ENCODE measurements at regions not wholly inside any gene's neighbourhood (a gene's known extent, or its start where the extent isn't known, plus 50 kb on each side); places are given as distances from the start of the nearest gene placed in this dataset.

- no peak overlapping the region for H3K4me3 ChIP-seq
- 58 to 91% (median 72%) methylated on average over 3 of the region's 3 CpGs for WGBS, 4 donors
- no peak for DNase-seq
- no peaks in the 10 kb centered on the region for H3K4me1 ChIP-seq (replicated peaks in 1 of 2)
- intact Hi-C loops (cut with DNase I): no loop called here
- no peaks in the 10 kb centered on the region for H3K27me3 ChIP-seq
- no peaks in the 10 kb centered on the region for H3K9me3 ChIP-seq (replicated peaks in 1 of 3)
- H3K27ac ChIP-seq: no peak overlapping the region
- TF ChIP-seq, protein P1, sequence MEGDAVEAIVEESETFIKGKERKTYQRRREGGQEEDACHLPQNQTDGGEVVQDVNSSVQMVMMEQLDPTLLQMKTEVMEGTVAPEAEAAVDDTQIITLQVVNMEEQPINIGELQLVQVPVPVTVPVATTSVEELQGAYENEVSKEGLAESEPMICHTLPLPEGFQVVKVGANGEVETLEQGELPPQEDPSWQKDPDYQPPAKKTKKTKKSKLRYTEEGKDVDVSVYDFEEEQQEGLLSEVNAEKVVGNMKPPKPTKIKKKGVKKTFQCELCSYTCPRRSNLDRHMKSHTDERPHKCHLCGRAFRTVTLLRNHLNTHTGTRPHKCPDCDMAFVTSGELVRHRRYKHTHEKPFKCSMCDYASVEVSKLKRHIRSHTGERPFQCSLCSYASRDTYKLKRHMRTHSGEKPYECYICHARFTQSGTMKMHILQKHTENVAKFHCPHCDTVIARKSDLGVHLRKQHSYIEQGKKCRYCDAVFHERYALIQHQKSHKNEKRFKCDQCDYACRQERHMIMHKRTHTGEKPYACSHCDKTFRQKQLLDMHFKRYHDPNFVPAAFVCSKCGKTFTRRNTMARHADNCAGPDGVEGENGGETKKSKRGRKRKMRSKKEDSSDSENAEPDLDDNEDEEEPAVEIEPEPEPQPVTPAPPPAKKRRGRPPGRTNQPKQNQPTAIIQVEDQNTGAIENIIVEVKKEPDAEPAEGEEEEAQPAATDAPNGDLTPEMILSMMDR (IDR thresholded peaks at IDR 0.05): no peak
- TF ChIP-seq POLR2A (IDR thresholded peaks at IDR 0.05): no peak
- no peaks in the 10 kb centered on the region for H3K36me3 ChIP-seq (replicated peaks in 1 of 2)
Observed at GRCh38 chr1:82494117-82494516, 693.4 kb downstream of the ADGRL2 start.

DNA sequence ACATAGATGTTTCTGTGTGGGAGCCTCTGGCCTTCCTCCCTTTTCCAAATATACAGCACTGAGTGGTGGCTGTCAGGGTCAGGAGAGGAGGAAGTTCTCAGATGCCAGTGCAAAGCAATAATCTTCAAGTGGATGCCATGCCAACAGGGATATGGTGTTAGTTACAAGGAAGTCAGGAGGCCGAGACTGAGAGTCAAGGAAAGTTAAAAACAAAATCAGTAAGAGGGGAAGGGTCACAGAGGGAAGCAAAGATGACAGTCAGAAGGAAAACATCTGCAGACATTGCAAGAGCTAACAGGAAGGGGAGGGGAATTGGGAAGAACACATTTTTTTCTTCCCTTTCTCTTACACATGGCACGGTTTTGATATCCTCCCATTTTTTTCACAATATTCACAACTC lies 691.4 kb downstream of the ADGRL2 start:
- no peak overlapping the region for H3K27ac ChIP-seq
- no peak for DNase-seq

DNA sequence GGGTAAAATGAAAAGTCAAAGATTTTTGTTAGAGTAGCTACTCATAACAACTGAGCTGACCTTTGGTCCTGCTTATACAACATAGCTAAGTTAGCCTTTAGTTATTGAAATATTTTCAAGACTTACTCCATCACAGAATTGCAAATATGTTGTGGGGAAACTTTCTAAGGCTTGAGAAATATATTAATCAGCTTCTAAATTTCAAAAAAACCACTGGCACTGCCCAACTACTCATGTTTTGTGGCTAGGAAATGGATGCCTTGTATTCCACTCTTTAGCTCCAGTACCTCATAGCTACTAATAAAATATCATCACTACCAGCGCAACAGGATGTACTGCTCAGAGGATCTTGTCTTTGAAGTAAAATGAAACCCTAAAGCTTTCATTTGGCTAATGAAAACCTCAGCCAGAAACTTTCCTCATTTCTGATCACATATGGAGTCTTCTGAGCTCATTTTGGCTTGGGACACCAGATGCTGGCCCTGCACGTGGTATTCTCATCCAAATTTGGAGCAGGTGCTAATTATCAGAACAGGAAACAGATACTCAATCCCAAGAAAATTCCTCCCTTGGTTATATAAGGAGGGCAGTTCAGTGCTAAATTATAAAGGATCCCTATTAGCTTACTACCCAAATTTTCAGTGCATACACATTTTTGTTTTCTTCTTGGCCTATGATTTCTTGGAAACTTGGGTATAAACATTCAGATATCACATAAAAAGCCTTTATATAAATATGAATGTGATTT lies 690.7 kb downstream of the ADGRL2 start:
- 67 to 73% (median 71%) methylated on average over 2 of the region's 2 CpGs for WGBS, 4 donors
- no peak overlapping the region for H3K4me3 ChIP-seq
- no peaks in the 10 kb centered on the region for H3K36me3 ChIP-seq (replicated peaks in 1 of 2)
- H3K9me3 ChIP-seq (replicated peaks in 1 of 3): no peaks in the 10 kb centered on the region
- intact Hi-C loops (cut with DNase I): no loop called here
- H3K27me3 ChIP-seq: no peaks in the 10 kb centered on the region
- TF ChIP-seq, protein P1 (IDR thresholded peaks at IDR 0.05): no peak
- no peak for TF ChIP-seq POLR2A (IDR thresholded peaks at IDR 0.05)
- DNase-seq: no peak
- no peaks in the 10 kb centered on the region for H3K4me1 ChIP-seq (replicated peaks in 1 of 2)
- H3K27ac ChIP-seq: no peak overlapping the region

More for the DNA sequence above, 691.4 kb downstream of the ADGRL2 start:
- intact Hi-C loops (cut with DNase I): no loop called here
- H3K9me3 ChIP-seq (replicated peaks in 1 of 3): no peaks in the 10 kb centered on the region
- H3K4me3 ChIP-seq: no peak overlapping the region
- 41 to 70% (median 56%) methylated on average over 2 of the region's 2 CpGs for WGBS, 4 donors
- no peaks in the 10 kb centered on the region for H3K27me3 ChIP-seq
- TF ChIP-seq, protein P1 (IDR thresholded peaks at IDR 0.05): no peak
- TF ChIP-seq POLR2A (IDR thresholded peaks at IDR 0.05): no peak
- no peaks in the 10 kb centered on the region for H3K36me3 ChIP-seq (replicated peaks in 1 of 2)
- H3K4me1 ChIP-seq (replicated peaks in 1 of 2): no peaks in the 10 kb centered on the region

- intact Hi-C loops (cut with DNase I): no loop called here
- no peaks in the 10 kb centered on the region for H3K27me3 ChIP-seq
- WGBS, 4 donors: 84 to 89% (median 85%) methylated on average over 3 of the region's 3 CpGs
- H3K4me3 ChIP-seq: no peak overlapping the region
- H3K9me3 ChIP-seq (replicated peaks in 1 of 3): no peaks in the 10 kb centered on the region
- H3K27ac ChIP-seq: no peak overlapping the region
- no peaks in the 10 kb centered on the region for H3K36me3 ChIP-seq (replicated peaks in 1 of 2)
- H3K4me1 ChIP-seq (replicated peaks in 1 of 2): peaks cover 0 to 4% of the 10 kb centered on the region in 2 donors
- DNase-seq: no peak
- no peak for TF ChIP-seq POLR2A (IDR thresholded peaks at IDR 0.05)
- TF ChIP-seq, protein P1 (IDR thresholded peaks at IDR 0.05): no peak
Observed at GRCh38 chr1:82487778-82488177, 687.0 kb downstream of the ADGRL2 start.

All from adrenal gland (tissue), 9 donors.